HG03575 (cell line): ENCODE measurements at regions not wholly inside any gene's neighbourhood (a gene's known extent, or its start where the extent isn't known, plus 50 kb on each side); places are given as distances from the start of the nearest gene placed in this dataset.
A peak's percentile ranks its signal among the peaks of the same experiment; 100 is the strongest.

Experiments used
- ATAC-seq: cut with Tn5 transposase; IDR thresholded peaks from one replicate; pipeline ENCODE4 v1.9.1; 2021; ENCODE audit not compliant: unreplicated experiment, insufficient number of reproducible peaks, low FRiP score; ENCODE audit errors: extremely low read depth

DNA sequence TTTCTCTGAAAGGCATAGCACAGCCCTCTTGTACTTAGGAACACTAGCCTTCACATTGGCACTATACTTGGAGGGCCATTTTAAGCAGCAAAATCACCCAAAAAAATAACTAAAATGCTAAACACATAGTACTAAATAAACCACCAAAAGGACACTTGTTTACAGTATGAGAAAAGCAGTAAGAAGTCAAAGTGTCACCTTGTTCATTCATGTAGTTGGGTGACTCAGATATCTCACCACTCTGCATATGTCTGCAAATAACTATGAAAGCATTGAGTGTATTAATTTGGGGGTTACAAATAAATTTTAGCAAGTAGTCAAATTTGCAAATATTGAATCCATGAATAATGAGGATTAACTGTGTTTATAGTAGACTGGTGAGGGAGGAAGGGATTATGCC is 107.6 kb downstream of the ELAPOR2 start:
- no peak for ATAC-seq

- no peak for ATAC-seq
Measured at GRCh38 chr7:86950944-86951343, 108.5 kb downstream of the ELAPOR2 start.

DNA sequence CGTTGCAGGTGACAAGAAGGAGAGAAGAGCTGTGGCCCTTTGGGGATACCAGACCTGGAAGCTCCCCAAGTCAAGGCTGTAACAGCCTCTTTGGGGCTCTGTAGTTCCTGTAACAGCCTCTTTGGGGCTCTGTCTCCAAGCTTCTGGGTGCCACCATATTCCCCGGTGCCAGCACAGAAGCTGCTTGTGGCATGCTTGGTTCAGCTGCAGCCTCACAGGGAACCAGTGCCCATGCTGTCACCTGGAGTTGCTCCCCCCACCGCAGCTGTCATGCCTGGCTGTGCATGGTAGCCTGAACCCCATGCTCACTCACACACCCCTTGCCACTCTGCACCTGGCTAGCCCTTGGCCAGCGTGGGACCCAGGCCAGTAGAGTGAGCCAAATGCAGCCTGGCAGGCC is 109.1 kb downstream of the ELAPOR2 start:
- no peak for ATAC-seq

GRCh38 chr7:86949779-86950260 is 109.6 kb downstream of the ELAPOR2 start:
- ATAC-seq, result no peak

GRCh38 chr7:86949052-86949778 is 110.2 kb downstream of the ELAPOR2 start:
- ATAC-seq, result peak; percentile 96

- ATAC-seq, result no peak
Measured at GRCh38 chr7:86947929-86948328, 111.5 kb downstream of the ELAPOR2 start.

DNA sequence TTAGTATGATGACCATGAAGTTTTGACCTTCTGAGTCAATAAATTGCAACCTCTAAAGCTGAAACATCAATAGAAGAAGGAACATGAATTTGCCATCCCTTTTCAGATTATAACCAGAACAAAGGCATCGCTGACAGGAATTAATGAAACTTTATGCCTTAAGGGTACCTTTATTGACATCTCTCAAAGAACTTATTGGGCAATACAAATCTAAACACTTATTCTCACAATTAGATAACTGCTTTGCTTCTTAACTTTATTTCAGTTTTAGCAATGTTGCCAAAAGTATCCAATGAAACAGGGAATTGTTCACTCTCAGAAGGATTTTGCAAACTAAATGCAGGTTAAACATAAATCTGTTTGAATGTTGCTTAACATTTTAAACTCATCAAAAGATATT is 116.0 kb downstream of the ELAPOR2 start:
- no peak for ATAC-seq

- ATAC-seq, result no peak
Measured at GRCh38 chr7:86942995-86943394, 116.5 kb downstream of the ELAPOR2 start.

- ATAC-seq, result no peak
Measured at GRCh38 chr7:86942081-86942480, 117.4 kb downstream of the ELAPOR2 start.

DNA sequence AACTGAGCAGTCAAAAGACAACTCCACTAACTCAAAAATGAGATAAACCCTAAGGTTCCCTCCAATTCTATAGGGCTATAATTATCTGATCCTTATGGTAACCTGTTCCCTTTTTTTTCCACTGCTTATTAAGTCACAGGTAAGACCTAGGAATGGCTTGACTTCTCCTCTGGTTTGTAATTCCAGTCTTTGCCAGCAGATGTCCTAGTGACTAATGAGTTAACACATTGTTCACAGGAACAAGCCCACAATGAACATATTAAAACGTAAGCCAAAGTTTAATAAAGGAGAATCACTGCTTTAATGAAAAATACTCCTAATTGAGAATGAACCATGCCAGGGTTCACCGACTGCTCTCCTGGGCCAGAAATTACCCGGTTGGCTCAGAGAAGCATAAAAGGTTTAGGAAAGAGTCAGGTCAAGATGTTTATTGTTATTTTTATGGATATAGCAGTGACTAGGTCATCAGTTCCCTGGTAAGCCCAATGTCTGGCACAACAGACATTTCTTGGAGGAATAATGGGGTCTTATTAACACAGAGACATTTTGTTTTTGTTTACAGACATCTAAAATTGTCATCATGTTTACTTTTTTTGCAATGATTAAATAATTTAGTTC is 120.1 kb downstream of the ELAPOR2 start:
- peak; percentile 77 for ATAC-seq

DNA sequence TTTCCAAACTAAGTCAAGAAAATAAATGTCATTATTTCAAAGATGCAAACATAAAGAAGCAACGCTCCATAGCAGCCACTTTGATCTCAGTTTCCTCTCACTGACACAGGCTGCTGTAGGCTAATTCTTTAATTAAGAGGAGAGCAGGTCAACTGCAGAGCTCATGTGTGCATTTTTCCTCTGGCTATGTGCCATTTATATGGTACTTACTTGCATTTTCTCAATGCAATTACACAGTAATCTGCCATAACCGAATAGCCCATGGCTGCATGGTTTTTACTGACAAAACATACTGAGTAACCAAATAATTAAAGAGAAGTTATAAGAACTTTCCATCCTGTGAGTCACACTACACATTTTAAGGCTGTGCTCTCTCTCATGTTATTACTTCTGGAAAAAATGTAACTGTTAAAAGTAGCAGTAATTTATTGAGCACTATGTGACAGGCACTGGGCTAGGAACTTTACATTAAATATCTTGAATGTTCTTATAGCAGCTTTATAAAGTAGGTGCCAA is 122.0 kb downstream of the ELAPOR2 start:
- ATAC-seq, result no peak

DNA sequence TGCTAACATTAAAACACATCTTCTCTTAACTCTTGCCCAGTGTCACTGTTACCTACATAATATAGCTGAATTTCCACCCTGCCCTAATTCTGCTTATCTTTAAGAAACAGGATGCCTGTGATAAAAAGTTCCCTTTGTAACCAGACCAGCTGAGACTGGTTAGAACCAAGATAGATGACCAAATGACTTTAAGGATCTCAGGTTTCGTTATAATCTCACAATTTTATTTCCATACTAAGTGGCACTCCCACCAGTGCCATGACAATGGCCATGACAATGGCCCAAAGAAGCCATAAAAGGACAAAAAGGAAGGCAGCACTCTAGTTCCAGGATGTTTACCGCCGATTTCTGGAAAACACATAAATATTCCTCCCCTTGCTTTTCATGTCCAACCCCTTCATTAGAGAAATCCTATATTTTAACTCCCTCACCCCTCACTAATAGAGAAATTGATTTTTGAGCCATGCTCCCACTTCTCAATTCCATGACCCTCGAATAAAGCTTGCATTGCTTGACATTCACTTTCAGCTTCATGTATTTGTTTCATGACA is 126.1 kb downstream of the ELAPOR2 start:
- no peak for ATAC-seq

DNA sequence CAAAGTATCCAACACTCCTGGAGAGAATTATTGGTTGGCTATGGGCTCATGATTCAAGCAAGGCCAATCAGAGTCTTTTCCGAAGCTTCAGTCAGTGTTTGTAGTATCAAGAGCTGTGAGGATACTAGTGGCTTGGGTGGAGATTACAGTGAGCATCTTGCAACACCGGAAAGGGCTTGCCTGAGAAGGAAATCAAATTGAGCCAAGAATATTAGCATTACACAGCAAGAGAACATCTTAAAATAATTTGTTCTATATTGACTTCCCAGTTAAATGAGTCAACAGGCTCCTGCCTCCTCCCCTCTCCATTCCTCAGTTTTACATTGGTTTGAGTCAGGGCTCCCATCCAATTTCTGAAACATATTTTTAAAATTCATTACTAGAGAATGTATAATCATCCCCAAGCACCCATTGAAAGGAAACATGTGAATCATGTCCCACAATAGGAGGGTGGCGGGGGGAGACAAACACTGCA is 127.4 kb downstream of the ELAPOR2 start:
- no peak for ATAC-seq

DNA sequence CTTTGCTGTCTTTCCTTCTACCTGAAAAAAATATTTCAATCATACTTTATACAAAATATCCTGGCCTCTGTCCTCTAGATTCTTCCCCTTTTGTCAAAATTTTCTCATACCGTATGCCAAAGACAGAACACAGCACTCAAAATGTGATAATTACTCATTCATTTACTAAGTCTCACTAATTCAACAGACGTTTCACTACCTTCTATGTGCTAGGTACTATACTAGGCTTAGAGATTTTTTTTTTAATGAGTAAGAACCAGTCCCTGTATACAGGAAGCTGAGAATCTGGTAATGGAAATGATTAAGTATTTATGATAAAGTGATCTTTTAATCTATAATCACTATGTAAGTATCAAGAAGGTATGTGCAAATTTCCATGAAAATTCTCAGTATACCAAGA is 128.0 kb downstream of the ELAPOR2 start:
- ATAC-seq, result no peak

DNA sequence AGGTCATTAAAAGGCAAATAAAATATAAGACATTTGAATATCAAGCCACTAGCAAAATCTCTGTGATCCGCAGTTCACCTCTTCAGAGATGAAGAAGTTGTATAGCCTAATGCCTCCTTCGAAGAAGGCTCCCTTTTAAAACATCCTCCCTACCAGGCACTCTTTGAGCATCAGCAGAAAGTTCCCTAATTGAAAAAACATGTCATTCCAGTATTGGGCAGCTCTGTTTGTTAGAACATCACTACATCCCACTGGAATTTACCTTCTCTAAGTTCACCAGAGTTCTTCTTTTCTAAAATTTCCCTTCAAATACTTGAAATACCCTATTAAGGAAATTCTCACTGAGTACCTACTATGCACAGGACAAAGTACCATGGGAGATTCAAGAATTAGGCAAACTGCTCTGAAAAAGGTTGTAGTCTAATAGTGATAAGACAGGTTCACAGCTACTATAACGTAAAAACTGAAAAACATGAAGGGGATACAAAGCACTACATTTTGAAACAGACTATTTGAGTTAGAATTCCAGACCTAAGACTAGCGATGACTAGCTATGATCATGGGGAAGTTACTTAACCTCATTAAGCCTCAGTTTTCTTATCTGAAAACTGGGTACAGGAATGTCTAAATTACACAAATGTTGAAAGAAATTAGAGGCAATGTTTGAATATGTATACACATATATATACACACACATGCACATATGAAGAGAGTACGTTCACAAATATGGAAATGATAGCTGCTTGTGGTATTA is 128.7 kb downstream of the ELAPOR2 start:
- no peak for ATAC-seq

DNA sequence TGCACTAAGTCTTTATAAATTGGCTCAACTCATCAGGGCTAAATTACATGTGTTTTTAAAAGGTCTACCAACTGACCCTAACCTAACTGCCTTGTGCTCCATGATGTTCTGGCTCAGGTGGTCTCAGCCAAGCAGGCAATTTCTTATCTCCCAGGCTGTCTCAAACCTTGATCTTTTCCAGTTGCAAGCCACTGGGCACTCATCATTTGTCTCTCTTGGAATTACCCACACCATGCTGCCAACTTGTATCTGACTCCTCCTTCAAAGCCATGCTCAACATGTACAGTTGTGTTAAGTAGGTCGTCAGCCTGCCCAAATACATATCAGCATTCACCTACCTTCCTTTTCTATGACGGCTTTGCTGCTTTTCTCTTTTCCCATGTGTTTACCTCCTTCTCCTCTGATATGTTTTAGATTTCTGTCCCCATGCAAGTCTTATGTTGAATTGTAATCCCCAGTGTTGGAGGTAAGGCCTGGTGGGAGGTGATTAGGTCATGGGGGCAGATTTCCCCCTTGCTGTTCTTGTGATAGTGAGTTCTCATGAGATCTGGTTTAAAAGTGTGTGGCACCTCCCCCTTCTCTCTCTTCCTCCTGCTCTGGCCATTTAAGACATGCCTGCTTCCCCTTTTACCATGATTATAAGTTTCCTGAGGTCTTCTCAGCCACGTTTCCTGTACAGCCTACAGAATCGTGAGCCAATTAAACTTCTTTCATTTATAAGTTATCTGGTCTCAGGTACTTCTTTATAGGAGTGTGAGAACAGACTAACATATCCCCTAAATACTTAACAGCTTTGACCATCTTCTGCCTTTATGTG is 130.0 kb downstream of the ELAPOR2 start:
- no peak for ATAC-seq

GRCh38 chr7:86928308-86928707 is 131.1 kb downstream of the ELAPOR2 start:
- ATAC-seq, result no peak

GRCh38 chr7:86926732-86927131 is 132.7 kb downstream of the ELAPOR2 start:
- ATAC-seq, result no peak

DNA sequence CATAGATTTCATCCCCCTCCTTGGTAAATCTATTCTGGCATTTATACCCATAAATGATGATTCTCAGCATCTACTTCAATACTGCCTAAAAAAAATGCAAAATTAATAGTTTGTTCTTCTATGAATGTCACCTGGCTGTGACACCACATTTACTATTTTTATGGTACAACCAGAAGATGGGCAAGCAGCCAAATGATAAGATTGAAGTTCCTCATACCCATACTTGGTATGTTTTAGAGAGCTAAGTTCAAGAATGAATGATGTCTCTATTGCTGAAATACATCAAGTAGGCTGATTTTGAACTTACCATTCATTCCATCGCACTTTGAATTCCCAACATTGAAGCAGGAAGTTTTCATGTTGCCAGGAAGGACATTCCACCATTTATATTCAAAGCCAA is 134.2 kb downstream of the ELAPOR2 start:
- no peak for ATAC-seq
